GM19351 (cell line): ENCODE measurements at regions not wholly inside any gene's neighbourhood (a gene's known extent, or its start where the extent isn't known, plus 50 kb on each side); places are given as distances from the start of the nearest gene placed in this dataset.
"Not testable (repeated sequence)": the region's sequence is repeated elsewhere in the genome, so short reads cannot be mapped to it uniquely, and the experiment has no call there.

Experiments
- ATAC-seq: cut with Tn5 transposase; IDR thresholded peaks from one replicate; pipeline ENCODE4 v1.9.1; 2021; ENCODE audit warnings: mild to moderate bottlenecking, moderate library complexity; ENCODE audit not compliant: unreplicated experiment

GRCh38 chr13:67977066-67977465 lies 746.9 kb upstream of the PCDH9 start:
- ATAC-seq, result no peak

- no peak for ATAC-seq
Measured at GRCh38 chr13:67971291-67971690, 741.2 kb upstream of the PCDH9 start.

- ATAC-seq, result no peak
Measured at GRCh38 chr13:67967031-67967430, 736.9 kb upstream of the PCDH9 start.

- ATAC-seq, result no peak
Measured at GRCh38 chr13:67966065-67966464, 735.9 kb upstream of the PCDH9 start.

DNA sequence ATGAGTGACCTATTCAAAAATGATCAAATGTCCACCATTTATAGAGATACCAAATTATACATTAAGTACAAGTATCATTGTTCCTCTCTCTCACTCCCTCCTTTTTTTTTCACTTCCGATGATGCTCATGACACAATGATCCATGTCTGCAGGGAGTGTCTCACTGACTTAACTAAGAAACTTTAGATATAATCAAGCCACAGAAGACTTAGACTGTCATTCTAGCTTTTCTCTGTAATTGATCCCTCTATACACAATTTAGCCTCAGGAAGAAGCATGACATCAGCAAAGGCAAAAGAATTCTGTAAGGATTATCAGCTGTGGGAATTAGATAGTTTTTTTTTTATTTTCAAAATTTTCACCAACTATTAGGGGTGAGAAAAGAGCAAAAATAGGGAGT lies 734.9 kb upstream of the PCDH9 start:
- no peak for ATAC-seq

DNA sequence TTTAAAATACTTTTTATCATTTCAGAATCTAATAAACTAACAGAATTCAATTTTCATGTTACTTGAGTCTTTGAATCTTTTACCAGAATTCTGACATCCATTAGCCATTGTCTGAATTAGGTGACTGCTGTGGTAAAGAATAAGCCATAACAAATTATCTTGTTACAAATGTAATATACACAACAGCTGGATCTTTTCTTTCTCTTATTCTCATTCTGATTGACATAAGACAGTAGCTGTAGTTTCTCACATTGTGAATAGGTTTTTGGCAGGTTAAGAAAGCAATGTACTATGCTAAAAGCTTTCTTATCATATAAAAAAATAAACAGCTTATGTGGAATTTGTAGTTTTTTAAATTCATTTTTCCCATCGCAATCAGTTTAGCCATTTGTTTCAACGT lies 734.0 kb upstream of the PCDH9 start:
- no peak for ATAC-seq

- no peak for ATAC-seq
Measured at GRCh38 chr13:67961331-67961730, 731.2 kb upstream of the PCDH9 start.

DNA sequence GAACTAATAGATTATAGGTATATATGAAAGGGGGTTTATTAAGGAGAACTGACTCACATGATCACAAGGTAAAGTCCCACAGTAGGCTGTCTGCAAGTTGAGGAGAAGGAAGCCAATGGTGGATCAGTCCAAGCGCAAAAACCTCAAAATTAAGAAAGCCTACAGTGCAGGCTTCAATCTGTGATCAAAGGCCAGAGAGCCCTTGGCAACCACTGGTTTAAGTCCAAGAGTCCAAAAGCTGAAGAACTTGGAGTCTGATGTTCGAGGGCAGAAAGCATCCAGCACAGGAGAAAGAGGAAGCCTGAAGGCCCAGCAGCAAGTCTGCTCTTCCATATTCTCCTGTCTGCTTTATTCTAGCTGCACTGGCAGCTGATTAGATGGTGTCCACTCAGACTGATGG lies 721.3 kb upstream of the PCDH9 start:
- no peak for ATAC-seq

- no peak for ATAC-seq
Measured at GRCh38 chr13:67950603-67951002, 720.5 kb upstream of the PCDH9 start.

GRCh38 chr13:67946131-67946530 lies 716.0 kb upstream of the PCDH9 start:
- no peak for ATAC-seq

DNA sequence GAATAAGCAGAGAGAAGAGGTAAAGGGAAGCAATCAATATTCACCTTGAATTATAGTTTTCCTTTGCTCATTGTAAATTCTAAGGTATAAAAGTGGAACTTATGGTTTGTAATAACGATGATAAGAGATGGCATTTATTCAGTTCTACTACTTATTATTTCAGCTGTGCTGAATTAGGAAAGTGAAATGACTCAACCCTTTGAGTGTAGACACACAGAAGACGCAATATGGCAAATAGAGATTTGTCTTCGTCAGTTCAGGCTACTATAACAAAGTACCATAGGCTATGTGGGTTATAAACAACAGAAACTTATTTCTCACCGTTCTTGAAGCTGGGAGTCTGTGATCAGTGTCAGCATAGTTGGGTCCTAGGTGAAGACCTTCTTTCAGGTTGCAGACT lies 713.0 kb upstream of the PCDH9 start:
- no peak for ATAC-seq

DNA sequence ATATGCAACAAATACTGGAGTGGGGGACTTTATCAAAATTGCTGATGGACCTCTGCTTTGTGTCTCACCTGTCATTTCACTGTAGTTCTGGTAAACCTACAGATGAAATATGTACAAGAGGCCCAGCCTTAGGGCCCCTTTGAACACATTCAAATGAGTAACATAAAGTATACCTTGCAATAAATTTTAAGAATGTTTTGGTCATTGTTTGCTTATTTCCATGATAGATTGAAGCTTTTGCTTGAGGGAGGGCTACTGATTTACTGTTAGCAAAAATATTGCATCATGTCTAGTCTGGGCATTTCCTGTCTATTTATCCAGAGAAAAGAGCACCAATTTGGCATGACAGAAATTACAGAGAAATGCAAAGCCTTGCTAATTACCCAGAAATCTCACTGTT lies 705.5 kb upstream of the PCDH9 start:
- no peak for ATAC-seq

DNA sequence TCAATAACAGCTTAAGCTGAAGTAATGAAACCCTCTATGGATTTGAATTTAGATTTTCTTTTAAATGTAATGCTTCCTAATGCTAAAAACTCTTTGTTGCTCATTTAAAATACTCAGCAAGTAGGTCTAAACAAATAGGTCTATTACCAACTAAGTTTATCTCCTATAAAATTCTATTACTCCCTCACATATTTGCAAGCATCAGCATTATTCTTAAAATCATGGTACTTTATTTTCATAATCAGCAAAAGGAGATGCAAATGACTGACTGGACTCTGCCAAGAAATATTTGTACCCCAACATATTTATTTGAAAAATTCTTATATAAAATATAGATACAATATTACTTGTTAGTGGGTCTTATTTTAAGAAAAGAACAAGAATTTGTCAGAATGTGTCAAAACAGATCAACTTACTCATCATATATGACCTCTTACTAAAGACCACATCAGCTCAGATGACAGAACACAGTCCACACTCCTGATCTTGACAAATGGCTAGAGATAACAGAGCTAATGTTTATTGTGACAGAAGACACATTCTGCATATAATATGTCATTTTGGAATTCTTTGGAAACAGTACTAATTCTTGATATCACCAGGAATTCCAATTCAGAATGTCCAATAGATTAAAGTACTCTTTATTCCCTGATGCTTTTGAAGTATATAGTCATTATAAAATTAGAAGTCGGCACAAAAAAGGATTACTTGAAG lies 704.6 kb upstream of the PCDH9 start:
- ATAC-seq, result no peak

- ATAC-seq, result no peak
Measured at GRCh38 chr13:67932991-67933390, 702.9 kb upstream of the PCDH9 start.

DNA sequence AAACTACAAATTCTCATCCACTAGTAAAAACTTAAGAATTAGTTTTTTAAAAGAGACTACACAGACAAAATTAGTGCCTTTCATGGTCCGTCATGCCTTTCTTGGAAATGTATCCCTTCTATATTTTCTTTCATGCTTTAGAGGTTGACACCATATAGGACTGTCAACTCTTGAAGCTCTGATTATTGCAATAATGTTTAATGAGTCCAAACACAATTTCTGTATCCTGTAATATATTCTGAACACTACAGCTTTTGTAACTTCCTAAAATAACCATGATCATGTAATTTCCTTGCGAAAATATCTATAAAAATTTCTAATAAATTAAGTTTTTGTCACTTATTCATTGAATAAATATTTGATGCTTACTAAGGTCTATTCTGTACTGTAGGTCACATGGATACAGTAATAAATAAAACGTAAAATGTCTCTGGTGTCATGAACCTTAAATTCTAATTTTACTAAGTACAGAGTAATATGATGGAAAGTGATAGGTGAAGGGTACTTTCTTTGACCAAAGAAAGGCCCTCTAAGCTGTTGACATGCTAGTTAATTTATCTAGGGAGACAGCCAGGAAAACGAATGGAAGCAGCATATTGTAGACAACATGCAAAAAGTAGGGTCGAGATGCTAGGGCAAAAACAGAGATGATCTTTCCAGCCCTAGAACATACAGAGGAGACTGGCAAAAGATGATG lies 687.3 kb upstream of the PCDH9 start:
- no peak for ATAC-seq

DNA sequence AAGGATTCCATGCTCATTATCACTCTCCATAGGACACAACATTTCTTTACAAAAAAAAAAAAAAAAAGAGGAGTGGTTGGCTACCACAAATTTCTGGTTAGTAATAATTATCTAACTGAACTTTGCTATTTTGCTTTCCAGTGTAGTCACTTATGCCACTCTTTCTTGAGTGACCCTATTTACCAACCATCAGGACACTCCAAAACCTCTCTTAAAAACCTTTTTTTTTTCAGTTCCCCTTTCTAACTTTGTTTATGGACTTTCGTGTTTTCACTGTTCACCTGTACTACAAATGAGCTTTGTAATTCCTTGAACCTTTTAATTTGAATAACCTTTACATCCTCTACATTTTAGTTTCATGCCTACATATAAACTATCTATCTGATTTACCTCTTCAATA lies 686.5 kb upstream of the PCDH9 start:
- no peak for ATAC-seq

DNA sequence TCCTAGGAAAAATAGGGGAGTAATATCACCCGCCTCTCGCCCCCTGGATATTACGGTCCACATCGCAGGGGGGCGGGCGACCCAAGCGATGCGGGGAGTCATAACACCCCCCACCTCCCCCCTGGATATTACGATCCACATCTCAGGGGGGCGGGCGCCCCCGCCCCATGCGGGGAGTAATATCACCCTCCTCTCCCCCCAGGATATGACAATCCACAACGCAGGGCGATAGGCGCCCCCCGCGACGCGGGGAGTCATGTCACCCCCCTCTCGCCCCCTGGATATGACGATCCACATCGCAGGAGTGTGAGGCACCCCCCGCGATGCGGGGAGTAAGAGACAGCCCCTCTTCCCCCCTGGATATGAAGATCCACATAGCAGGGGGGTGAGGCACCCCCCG lies 684.4 kb upstream of the PCDH9 start:
- no peak for ATAC-seq

GRCh38 chr13:67902960-67903359 lies 672.8 kb upstream of the PCDH9 start:
- ATAC-seq, result not testable (repeated sequence)

- no peak for ATAC-seq
Measured at GRCh38 chr13:67880916-67881315, 650.8 kb upstream of the PCDH9 start.

DNA sequence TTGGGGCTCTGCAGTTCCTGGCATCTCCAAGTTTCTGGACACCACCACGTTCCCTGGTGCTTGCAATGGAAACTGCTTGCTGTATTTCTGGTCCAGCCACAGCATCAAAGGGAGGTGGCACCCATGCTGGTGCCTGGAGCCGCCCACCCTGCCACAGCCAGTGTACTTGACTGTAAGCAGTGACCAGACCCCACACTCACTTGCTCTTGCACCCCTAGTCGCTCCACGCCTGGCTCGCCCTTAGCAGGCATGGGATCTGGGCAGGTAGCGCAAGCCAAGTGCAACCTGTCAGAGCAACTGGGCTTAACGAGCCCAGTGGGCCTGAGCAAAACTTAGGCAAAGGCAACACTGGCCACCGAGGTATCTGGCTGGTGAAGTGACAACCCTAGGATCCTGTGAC lies 648.2 kb upstream of the PCDH9 start:
- ATAC-seq, result no peak

DNA sequence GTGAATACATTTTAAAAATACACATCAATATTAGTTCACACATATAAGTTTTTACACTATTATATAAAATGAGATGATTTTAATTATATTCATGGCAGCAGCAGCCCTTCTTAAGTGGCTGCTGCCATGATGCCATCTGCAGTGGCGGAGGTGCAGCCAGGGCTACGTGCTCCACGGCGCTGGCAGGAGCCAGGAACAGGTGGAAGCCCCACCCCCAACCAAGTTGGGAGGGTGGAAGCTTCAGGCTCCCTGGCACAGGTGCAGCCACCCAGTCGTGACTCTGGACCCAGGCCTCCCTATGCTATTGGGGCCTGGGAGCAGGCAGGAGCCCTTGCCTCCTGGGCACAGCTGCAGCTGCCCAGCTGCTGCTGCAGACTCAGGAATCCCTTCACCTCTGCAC lies 646.9 kb upstream of the PCDH9 start:
- ATAC-seq, result no peak

DNA sequence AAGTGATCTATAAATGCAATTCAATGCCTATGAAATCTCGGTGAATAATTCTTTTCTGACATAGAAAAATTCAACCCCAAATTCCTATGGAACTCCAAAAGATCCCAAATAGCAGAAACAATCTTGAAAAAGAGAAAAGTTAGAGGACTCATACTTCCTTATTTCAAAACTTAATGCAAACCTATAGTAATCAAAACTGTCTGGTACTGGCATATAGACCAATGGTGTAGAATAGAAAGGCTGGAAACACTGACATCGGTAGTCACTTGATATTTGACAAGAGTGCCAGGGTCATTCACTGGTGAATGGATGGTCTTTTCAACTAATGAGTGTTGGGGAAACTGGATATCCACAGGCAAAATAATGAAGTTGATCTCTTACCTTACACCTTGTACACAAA lies 637.1 kb upstream of the PCDH9 start:
- ATAC-seq, result no peak

DNA sequence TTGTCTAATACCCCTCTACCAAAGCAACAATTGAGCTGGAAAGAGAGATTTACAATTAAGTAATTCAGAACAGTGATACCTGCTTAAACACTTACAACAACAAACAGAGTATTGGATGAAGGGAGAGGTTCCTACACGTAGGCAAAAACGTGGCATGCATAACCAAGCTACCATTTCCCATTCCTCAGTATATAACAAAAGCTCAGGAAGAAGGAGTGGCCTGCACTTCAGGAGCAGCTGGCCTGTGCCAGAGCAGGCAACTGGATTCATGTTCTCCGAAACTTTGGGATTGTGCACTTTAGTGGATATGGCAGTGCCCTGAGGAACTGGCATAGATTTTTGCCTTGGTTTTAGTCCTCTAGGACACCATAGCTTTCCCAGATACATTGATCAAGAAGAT lies 630.2 kb upstream of the PCDH9 start:
- ATAC-seq, result no peak
